NCI-H1694 treated with DMSO at 0.1 percent for 48 hours (cell line): ENCODE measurements at regions not wholly inside any gene's neighbourhood (a gene's known extent, or its start where the extent isn't known, plus 50 kb on each side); places are given as distances from the start of the nearest gene placed in this dataset.
"Not testable (repeated sequence)": the region's sequence is repeated elsewhere in the genome, so short reads cannot be mapped to it uniquely, and the experiment has no call there.

Source experiments
- DNase-seq: peaks from one replicate; lab custom pipeline; 2025; lab: John Stamatoyannopoulos, UW

DNA sequence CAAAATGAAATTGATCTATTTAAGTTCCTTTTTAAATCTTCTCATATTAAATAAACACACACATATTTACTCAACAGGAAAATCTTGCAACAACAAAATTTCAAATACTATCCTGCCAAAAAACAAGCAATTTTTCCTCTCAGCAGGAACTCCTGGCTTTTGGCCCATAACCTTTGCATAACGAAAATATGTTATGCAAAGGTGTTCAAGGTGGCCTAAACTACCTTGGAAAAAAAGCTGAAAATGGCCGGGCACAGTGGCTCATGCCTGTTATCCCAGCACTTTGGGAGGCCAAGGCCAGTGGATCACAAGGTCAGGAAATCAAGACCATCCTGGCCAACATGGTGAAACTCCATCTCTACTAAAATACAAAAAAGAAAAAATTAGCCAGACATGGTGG is 424.3 kb upstream of the ZNF337 start:
- DNase-seq, result not testable (repeated sequence)

DNA sequence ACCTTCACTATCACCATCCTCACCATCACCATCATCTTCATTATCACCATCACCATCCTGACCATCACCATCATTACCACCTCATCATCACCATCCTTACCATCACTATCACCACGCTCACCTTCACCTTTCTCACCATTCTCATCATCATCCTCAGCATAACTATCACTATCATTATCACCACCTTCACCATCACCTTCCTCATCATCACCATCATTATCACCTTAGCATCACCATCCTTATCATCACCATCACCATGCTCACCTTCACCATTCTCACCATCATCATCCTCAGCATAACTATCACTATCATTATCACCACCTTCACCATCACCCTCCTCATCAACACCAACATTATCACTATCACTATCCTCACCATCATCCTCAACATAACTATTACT is 397.8 kb upstream of the ZNF337 start:
- not testable (repeated sequence) for DNase-seq

- not testable (repeated sequence) for DNase-seq
These were observed 395.3 kb upstream of the ZNF337 start for GRCh38 chr20:26091921-26092320.

- not testable (repeated sequence) for DNase-seq
These were observed 389.5 kb upstream of the ZNF337 start for GRCh38 chr20:26086195-26086594.

- not testable (repeated sequence) for DNase-seq
These were observed 377.3 kb upstream of the ZNF337 start for GRCh38 chr20:26073972-26074371.

- DNase-seq, result not testable (repeated sequence)
These were observed 362.7 kb upstream of the ZNF337 start for GRCh38 chr20:26059324-26059723.

DNA sequence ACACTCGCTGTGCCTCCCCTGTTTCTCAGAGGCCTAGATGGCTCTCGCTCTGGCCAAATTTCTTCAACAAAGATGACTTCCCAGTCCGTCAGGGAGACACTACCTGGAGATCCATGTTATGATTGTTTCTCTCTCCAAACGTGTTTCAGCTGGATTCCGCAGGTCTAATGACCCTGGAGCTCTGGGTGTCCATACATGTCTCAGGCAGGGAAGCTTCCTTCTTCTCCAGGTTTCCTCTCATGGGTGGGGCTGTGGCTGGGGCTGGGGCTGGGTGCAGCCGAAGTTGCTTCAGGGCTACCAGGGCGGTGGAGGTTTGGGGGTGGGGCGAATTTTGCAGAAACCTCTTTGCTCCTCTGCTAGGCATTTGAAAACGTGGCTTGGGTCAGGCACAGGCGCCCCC is 361.8 kb upstream of the ZNF337 start:
- DNase-seq, result not testable (repeated sequence)

- DNase-seq, result not testable (repeated sequence)
These were observed 360.6 kb upstream of the ZNF337 start for GRCh38 chr20:26057135-26057752.

DNA sequence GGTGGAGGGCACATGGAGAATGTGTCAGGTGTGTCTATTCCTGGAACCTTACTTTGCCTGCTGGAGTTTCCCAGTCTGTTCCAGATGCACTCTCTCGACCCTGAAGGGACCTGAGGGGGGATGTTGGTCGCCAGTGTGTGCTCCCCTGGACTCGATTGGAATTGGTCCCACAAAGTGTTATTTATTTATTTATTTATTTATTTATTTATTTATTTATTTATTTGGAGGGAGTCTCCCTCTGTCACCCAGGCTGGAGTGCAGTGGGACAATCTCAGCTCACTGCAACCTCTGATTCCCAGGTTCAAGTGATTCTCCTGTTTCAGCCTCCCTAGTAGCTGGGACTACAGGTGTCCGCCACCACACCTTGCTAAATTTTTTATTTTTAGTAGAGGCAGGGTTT is 329.1 kb upstream of the ZNF337 start:
- not testable (repeated sequence) for DNase-seq

- not testable (repeated sequence) for DNase-seq
These were observed 314.3 kb upstream of the ZNF337 start for GRCh38 chr20:26010942-26011276.

- not testable (repeated sequence) for DNase-seq
These were observed 313.7 kb upstream of the ZNF337 start for GRCh38 chr20:26010224-26010941.

GRCh38 chr20:26009402-26010223 is 313.0 kb upstream of the ZNF337 start:
- DNase-seq, result not testable (repeated sequence)

DNA sequence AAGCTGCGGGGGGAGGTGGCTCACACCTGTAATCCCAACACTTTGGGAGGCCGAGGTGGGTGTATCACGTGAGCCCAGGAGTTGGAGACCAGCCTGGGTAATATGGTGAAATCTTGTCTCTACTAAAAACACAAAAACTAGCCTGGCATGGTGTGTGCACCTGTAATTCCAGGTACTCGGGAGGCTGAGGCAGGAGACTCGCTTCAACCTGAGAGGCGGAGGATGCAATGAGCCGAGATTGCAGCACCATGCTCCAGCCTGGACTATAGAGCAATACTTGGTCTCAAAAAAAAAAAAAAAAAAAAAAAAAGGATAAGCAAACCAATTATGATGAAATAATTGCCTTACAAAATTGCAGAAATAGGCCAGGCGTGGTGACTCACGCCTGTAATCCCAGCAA is 311.4 kb upstream of the ZNF337 start:
- not testable (repeated sequence) for DNase-seq

DNA sequence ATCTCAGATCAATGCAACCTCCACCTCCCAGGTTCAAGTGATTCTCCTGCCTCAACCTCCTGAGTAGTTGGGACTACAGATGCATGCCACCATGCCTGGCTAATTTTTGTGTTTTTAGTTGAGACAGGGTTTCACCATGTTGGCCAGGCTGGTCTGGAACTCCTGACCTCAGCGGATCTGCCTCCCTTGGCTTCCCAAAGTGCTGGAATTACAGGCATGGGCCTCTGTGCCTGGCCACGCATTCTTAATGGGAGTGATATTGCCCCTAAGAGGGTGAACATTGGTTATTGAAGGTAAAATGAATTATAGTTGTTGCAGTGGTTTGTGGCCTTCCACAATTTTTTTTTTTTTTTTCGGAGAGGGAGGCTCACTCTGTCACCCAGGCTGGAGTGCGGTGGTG is 309.5 kb upstream of the ZNF337 start:
- DNase-seq, result not testable (repeated sequence)

DNA sequence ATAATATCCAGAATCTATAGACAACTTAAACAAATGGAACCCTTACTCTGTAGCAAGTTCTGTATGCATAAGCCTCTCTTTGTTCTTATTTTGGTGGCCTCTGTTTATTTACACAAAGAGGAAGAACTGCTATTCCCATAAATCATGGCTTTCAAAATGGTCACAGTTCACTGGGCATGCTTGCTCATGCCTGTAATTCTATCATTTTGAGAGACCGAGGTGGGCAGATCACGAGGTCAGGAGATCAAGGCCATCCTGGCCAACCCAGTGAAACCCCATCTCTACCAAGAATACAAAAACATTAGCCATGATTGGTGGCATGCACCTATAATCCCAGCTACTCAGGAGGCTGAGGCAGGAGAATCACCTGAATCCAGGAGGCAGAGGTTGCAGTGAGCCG is 307.3 kb upstream of the ZNF337 start:
- DNase-seq, result not testable (repeated sequence)

- DNase-seq, result not testable (repeated sequence)
These were observed 300.9 kb upstream of the ZNF337 start for GRCh38 chr20:25997367-25998038.

DNA sequence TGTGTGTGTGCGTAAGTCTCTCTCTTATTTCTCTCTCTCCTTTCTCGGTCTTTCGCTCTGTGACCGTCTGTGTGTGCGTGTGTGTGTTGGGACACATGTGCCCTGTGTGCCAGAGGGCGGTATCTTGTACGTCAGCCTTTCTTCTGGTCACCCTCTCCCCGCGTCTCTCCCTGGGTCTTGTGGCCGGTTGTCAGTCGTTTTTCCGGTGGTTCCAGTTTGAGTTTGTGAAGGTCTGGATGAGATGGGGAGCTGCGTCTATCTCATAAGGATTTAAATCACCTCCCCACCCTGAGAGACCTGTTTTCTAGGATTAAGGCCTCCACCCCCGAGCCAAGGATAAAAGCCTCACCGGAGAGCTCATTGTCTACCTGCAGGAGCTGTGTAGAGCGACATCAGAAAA is 295.5 kb upstream of the ZNF337 start:
- DNase-seq, result no peak

GRCh38 chr20:25991756-25992130 is 295.1 kb upstream of the ZNF337 start:
- DNase-seq, result no peak

DNA sequence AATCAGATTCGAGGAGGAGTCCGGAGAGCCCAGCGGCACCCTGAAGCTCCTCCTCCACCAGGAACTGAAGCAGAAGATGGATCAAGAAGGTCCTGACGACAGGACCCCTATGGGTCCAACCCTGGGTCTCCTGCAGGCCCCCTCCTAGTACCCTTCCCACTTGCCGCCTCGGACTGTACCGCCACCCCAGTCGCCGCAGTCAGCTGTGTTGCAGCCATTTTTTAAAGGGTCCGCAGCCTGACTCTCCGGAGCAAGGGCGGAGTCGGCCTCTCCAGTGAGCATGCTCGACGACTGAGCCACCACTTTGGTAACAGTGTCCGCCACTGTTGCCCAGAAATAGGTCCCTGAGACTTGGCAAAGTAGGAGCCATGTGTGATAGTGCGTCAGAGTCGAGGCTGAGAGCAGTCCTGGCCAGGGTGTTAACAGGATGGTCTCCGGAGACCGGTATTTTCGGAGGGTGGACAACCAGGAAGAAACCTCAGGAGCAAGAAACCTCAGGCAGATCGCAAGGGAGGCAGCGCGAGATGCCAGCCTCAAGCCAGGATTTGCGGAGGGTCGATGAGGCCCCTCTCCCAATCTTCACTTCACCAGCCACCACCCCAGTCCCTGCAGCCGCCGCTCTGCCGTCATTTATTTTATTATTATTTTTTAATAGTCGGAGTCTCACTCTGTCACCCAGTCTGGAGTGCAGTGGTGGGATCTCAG is 294.6 kb upstream of the ZNF337 start:
- no peak for DNase-seq

GRCh38 chr20:25989686-25990085 is 293.0 kb upstream of the ZNF337 start:
- not testable (repeated sequence) for DNase-seq

GRCh38 chr20:25989196-25989595 is 292.5 kb upstream of the ZNF337 start:
- DNase-seq, result no peak
